NCI-H69 (cell line): ENCODE measurements at regions not wholly inside any gene's neighbourhood (a gene's known extent, or its start where the extent isn't known, plus 50 kb on each side); places are given as distances from the start of the nearest gene placed in this dataset.

Source experiments
- DNase-seq: peaks from one replicate; lab custom pipeline; 2025; lab: John Stamatoyannopoulos, UW

DNA sequence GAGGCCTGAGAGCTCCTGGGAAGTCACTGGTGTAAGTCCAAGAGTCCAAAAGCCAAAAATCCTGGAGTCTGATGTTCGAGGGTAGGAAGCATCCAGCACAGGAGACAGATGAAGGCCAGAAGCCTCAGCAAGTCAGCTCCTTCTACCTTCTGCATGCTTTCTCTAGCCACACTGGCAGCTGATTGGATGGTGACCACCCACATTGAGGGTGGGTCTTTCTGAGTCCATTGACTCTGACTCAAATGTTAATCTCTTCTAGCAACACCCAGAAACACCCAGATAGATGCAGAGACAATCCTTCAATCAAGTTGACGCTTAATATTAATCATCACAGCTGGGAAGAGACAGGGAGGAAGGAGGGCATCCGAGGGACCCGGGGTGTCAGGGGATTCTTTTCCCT lies 305.8 kb downstream of the AACS start:
- DNase-seq: no peak

DNA sequence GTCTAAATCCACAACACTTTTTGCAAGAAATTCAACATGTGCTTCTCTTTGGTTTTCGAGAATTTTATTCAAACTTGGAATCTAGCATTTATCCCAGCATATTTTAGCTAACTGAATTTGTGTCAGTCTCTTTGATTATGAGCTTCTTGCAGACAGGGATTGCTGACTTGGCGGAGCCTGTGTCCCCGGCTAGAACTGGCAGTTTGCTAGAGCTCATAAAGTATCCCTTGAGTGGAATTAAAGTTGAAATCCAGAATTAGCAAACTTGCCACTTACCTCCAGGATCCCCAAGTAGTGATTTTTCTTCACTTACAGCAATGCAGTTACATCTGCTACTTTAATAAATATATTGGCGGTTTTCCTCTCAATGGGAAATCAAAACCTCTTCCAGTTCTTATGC lies 306.9 kb downstream of the AACS start:
- no peak for DNase-seq

DNA sequence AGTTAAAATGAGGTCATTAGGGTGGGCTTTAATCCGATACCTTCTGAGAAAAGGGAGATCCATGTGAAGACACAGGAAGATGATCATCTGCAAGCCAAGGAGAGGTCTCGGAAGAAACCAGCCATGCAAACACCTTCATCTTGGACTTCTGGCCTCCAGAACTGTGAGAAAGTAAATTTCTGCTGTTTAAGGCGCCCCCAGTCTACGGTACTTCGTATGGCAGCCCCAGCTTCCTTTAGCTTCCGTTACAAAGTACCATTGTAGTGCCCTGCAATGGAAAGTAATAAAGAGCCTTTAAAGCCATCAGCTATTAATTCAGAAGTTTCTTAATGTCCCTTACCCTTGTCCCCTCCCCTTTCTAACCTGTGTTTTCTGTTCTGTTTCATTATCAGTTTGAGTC lies 308.1 kb downstream of the AACS start:
- no peak for DNase-seq

DNA sequence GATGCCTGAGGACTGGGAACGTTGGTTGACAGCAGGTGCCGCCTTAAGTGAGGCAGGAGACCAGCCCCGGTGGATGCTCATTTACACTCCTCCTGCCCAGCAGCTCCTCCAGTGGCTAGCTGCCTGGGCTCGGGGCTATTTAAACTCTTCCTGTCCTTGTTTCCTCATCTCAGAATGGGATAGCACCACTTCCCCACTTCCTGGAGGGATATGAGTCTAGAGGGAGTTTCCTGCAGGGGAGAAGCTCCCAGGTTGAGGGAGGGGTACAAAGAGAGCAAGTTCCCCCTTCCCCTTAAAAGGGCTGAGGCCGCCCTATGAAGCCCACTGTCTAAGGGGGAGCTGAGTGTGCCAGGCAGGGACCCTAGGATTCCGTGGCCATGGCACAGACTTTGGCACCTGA lies 311.2 kb downstream of the AACS start:
- DNase-seq: no peak

DNA sequence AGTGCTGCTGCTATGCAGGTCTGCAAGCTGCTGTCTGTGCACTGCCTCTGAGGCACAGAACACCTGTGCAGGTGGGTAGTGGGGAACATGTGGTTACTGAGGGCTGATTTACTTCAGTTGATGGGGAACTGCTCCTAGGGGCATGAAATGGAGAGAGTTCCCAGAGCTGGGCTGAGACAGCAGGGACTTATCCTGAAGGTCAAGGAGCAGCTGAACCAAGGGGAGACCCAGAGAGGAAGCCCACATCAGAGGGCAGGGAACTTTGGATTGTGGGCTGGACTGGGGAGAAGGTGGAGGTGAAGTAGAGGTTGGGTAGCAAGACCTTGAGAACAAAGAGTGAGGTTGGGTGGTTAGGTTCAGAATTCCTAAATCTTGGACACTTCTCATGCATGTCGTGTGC lies 311.9 kb downstream of the AACS start:
- DNase-seq: no peak

DNA sequence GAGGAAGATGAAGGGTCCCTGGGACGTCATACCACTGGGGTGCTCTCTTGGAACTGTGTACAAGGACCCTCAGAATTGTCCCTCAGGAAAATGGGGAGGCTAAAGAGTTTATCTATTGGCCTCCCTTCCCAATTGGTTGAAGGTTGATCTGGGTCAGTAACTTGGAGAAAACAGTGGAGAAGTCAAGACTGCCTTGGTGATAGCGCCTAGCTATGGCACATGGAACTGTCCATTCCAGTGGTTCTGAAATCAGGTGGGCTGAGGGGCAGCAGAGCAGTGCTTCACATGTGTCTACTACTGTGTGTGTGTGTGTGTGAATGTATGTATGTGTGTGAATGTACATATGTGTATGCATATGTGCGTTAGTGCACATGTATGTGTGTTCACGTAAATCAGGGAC lies 316.1 kb downstream of the AACS start:
- no peak for DNase-seq

DNA sequence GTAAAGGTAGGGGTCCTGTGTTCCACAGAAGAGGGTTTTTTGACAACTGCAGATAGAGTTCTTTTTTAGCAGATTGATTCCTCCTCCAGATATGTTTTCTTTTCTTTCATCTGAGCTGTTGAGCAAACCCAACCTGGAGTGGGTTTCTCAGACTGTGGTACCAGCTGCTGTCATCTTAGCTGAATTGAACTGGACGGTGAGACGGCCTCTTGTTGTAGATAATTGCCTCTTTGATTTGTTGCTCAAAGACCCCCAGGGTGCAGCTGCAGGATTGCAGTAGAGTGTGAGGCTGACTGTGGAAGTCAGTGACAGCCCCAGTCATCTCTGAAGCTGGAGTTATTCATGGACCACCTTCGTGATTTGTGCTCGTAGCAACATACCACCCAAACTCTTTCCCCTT lies 317.7 kb downstream of the AACS start:
- DNase-seq: no peak

DNA sequence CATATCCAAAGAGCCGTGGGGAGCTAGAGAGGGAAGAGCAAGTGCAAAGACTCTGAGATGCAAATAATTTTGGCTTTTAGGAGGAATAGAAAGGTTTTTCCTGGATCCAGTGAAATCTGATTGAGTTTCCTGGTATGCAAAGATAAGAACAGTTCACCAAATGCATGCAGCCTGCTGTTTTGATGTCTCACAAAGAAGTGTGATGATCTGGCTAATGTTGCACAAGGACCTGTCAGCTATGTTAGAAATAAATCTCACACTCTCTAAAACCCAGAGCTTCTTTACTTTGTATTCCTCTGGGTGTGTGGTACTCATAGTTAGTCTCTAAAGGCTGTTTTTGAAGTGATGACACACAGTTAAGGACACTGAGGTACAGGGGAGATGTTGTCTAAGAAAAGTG lies 321.4 kb downstream of the AACS start:
- no peak for DNase-seq

DNA sequence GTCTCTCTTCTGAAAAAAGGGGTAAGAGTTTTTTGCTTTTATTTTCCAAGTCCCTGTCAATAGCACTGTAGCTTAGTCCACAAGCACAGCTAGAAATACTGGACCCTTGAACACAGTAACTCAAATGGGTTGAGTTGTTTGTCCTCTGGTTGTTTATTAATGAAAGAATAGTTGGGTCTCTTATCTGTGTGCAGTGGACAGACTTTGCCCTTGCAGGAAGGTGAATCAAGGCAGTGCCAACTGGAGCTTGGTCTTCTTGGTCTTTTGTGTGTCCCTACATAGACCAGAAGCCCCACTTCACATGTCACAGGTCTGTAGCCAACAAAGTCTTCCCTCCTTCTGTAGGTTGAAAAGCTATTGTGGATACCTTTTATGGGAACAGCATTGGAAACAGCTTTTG lies 322.0 kb downstream of the AACS start:
- DNase-seq: no peak

DNA sequence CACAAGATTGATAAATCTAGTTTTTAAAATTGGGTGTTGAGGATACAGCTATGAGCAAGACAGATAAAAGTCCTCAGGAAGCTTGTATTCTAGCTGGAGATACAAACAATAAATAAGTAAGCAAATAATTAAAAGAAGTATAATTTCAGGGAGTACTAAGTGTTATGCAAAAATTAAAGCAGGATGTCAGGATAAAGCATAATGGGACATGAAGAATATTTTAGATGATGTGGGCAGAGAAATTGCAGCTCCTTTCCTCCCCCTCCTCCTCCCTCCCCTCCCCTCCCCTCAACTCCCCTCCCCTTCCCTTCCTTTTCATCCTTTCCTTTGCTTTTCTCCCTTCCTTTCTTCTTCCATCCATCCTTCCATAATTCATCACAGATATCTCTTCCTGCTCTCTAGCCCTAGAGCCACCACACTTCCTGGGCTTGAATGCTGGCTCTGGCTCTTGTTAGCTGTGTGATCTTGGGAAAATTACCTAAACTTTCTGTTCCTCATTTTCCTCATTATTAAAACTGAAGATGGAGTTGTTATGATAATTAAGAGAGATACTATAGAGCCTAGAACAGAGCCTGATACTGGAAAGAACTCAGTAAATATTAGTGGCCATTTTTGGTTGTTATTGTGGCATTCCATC lies 323.9 kb downstream of the AACS start:
- no peak for DNase-seq

DNA sequence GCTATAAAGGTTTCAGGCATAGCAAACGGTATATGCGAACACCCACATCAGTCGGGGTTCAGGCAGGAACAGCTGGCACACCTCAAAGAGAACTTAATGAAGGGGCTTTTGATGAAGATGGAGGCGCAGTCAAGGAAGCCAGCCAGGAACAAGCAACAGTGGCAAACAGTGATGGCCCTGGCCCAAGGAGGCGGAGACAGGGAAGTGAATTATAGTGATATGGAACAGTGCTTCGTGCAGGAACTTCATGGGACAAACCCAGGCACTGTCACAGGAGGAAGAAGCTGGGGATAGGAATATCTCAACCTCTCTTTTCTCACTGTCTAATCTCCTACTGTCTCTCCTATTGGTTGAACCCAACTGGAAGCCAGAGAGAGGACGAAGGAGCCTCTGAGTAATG lies 328.3 kb downstream of the AACS start:
- no peak for DNase-seq

DNA sequence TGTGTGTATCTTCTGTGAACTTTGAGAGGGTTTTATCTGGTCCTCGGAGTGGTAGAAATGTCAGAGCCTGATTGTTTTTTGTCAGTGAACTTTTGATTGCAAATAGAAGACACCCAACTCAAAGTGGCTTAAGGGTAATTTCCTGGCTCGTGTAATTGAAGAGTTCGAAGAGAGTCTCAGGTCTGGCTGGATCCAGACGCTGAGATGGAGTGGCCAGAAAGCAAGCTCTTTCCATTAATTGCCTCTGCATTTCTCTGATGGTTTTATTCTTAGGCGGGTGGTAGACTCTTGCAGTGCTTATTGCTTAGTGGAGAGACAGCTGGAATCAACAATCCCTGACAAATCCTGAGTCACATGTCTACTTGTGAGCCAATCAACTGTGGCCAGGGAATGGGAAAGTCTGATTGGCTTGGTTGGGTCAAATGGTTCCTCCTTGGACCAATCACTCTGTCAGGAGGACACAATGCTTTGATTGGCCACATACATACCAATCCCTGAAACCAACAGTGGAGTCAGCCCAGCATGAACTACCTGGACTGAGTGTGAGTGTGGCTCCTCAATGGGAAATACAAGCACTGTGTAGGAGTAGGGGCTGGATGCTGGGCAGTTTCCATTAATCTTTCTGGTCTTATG lies 330.5 kb downstream of the AACS start:
- DNase-seq: no peak

DNA sequence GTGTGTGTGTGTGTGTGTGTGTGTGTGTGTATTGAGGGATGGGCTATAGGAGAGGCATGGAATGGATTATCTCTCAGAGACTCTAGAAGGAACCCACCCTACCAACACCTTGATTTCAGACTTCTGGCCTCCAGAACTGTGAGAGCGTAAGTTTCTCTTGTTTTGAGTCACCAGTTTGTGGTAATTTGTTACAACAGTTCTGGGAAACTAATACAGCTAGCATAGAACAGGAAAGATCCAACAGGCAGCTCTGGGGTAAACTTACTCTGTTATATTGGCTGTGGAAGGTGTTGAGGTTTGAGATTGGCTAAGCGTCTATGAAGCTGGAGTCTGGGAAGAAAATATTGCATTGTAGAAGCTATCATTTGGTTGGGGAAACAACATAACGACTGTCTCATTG lies 334.3 kb downstream of the AACS start:
- DNase-seq: no peak

DNA sequence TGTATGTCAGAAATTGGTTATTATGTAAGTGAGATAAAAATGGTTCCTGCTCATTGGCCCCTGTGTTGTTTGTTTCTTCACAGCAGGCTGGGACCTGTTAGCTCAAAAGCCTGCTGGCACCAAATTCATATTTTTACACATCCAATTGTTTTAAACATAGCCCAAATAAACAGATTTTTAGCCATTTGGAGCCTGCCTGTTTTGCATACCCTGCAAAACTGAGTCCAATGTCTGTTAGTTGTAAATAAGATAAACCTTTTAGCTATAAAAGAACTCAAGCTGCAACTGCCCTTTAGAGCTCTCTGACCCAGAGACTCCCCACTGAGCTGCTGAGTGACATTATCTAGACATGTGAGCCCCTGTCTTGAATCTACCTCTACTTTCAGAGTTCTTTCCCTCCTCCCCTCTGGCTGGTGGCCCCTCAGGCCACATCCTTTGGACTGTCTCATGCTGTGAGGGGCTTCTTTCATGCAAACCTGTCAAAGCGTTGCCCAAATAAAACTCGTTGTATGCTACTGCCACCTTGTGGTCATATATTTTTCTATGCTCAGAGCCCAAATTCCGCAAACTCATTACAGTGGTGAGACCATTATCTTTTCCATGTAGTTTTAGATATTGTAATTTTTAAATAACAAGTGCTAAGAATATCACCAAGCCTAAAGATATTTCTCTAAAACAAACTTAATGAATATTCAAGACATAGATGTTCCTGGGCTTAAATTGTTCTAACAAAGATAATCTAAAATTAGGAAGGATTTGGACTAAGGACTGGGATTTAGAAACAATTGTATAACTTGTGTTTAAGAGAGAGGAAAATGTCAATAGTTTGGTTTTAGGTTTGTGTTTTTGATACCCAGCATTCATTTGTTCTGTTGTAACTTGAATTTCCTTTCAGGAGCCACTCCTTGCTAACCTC lies 337.9 kb downstream of the AACS start:
- peak; percentile 31 for DNase-seq

DNA sequence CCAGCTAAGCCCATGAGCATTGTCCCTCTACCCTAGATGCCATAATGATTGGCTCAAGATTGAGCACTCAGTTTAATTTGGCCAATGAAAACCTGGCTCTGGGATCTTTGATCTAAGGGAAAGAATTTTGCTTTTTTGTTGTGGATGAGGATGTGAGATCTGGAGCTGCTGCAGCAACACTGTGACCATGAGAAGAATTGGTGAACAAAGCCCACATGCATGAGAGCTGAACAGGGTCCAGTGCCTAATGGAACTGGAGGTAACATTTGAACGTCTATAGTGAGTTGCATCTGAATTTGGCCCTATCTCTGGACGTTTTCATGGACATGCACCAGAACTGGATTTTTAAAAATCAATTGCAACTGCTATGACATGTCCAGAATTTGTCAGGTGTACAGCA lies 338.6 kb downstream of the AACS start:
- no peak for DNase-seq

DNA sequence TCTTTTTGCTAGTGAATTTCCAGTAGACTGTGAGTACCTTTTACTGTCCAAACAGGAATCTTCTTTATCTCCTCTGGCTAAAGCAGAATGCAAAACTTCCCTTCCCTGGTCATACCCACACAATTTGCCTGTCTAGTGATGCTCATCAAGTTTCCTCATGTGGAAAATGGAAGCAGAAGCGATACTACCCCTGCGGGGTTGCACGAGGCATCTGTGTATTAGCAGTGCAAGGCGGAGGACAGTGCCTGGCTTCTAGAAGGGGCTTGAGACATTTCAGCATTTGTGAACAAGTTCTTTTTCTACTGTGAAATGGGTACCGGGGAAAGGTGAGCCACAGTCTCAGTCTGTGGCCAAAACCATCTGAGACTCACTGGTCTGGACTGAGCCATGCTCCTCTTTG lies 340.9 kb downstream of the AACS start:
- DNase-seq: no peak

DNA sequence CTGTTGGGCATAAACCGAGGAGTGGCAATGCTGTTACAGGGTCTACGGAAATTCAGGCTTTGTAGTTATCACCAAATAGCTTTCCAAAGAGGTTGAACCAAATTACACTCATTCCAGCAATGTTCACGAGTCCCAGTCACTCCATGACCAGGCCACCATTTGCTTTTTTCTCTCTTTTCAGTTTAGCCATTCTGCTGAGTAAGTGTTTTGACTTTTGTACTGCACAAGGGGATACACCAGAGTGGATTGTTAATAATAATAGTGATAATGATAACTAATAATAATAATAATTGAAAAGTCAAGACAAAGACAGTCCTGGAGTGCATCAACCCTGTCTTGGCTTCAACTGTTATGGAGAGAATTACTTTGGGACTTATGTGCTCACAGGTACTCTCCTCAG lies 343.5 kb downstream of the AACS start:
- DNase-seq: no peak

DNA sequence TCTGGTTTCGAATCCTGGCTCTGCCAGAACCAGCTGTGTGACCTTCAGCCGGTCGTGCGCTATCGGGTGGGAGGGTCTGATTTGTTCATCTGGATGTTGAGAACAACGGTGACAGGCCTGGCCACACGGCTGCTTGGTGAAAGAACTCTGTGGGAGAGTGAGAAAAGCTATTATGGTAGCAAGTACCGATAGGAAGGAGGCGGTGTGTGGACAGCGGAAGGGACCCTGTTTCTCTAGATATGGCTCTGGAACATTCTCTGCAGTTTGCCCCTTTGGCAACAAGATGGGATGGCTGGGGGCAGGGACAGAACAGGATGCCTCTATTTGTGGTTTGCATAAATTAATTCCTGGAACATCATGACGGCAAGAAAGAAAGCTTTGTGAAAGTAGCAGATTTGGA lies 347.3 kb downstream of the AACS start:
- no peak for DNase-seq

DNA sequence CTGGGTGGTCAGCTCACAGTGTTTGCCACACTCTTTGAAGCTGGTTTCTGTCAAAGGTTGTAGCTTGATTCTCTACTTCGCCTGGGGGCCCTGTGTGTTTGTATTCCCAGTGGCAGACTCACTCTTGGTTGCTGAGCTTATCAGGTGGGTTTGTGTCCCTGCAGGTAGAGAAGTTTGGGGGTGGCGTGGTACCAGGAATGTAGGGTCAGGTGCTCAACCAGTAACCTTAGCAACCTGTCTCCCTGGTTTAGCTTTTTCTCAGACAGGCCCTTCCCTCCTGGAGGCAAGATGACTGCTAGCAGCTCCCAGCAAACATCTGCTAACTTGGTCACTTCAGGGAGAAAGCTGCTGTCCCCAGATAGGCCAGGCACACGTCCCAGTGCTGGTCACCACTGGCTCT lies 352.2 kb downstream of the AACS start:
- no peak for DNase-seq

DNA sequence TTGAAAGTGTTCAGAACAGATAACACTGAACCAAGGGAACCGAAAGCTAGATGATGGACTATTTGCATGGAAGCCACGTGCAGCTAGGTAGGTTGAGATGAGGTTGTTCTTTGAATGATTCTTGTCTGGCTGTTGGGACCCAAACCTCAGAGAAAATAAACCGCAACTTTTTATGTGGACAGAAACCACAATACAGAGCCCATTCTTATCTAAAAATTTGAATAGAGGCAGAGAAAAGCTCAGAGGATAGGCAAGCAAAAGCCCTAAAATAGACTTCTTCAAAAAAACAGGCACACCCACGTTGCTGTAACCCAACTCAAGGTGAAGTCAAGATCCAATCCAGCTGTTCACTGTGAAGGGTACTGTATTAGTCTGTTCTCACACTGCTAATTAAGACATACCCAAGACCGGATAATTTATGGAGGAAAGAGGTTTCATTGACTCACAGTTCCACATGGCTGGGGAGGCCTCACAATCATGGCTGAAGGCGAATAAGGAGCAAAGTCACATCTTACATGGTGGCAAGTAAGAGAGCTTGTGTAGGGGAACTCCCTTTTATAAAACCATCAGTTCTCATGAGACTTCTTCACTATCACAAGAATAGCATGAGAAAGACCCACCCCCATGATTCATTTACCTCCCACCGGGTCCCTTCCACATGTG lies 353.8 kb downstream of the AACS start:
- DNase-seq: no peak

DNA sequence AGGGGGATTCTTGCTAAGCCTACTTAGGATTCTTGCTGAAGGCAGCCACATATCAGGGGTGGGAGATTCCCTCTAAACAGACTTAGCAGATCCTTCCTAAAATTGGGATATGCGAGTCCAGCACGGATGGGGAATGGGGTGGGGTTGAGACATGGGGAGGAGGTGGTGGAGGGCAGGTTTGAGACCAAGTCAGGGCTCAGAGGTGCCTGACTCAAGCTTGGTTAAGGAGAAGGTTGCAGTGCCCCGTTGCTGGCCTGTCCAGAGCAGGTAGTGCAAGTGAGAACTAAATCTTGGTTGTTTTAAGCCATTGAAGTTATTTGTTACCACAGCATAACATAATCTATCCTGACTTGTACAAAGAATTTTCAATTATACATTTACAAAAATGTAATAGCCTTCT lies 359.7 kb downstream of the AACS start:
- DNase-seq: no peak

DNA sequence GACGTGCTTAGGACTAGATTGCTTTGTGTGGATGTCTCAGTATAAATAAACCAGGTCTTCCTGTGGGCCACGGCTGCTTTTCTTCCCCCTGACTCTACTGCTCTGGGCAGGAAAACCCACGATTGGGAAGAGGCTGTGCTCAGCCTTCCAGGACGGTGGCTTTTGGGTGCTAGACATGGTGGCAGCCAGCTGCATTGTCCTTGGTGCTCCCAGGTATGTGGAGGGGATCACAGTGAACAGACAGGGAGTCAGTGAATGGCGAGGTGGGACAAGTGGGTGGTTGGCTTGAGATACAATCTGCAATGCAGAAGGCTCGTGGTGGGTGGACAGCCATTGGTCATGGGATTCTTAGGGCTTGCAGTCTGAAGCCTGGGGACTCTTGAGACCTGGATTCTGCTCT lies 366.3 kb downstream of the AACS start:
- no peak for DNase-seq

DNA sequence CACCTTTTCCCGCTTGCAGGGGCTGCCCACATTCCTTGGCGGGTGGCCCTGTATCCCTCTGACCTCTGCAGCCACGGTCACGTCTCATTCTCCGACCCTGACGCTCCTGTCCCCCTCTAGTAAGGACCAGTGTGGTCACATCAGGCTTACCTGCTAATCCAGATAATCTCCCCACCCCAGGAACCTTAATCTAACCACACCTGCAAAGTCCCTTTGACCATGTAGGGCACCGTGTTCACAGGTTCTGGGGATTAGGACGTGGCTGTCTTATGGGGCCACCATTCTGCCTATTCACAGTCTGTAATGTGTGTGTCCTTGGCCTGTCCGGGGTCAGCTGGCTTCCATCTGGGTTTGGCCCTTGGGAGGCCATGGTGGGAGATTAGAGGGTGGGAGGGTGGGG lies 368.9 kb downstream of the AACS start:
- DNase-seq: no peak
